A549 (cell line): ENCODE measurements at regions not wholly inside any gene's neighbourhood (a gene's known extent, or its start where the extent isn't known, plus 50 kb on each side); places are given as distances from the start of the nearest gene placed in this dataset.
"Not testable (repeated sequence)": the region's sequence is repeated elsewhere in the genome, so short reads cannot be mapped to it uniquely, and the experiment has no call there.

Experiments used
- ATAC-seq, 2 experiments: fragments of 200-7000 bp in 1 of 2; fragments of >200 bp in 1 of 2; cut with Nextera tagmentation in 1 of 2; cut with Tn5 transposase in 1 of 2; 3 replicates each; pipeline versions ENCODE4 v1.8.0 to v1.9.1; 2018 to 2020; ENCODE audit warnings: mild to moderate bottlenecking in 1 of 2, moderate library complexity in 1 of 2
- CTCF ChIA-PET: fragments of 300-600 bp; sonication (Branson Sonifier 250); formaldehyde crosslinking; extraction: SDS; loops from one replicate; lab custom pipeline; 2021; ENCODE audit warnings: antibody characterized with exemption, inconsistent platforms; lab: Yijun Ruan, JAX
- POLR2A ChIA-PET: fragments of 350-600 bp; formaldehyde crosslinking; extraction: SDS; loops from one replicate; lab custom pipeline; 2021; ENCODE audit warnings: antibody characterized with exemption, inconsistent platforms; lab: Yijun Ruan, JAX
- DNase-seq, 2 experiments: peaks; one replicate each; pipeline versions ENCODE4 v3.0.0 to v3.0.0-alpha.2; 2011 to 2016; ENCODE audit warnings: low read depth in 1 of 2, low spot score in 1 of 2
- FAIRE-seq: peaks from 2 replicates; lab custom pipeline; 2011; peaks lifted over from hg19 to GRCh38; lab: Jason Lieb, UNC
- H3K27ac ChIP-seq, 2 experiments: fragments of >200 bp; sonication (Bioruptor Twin); formaldehyde crosslinking; 3 replicates each; pipeline ENCODE4 v1.5.1; 2016 to 2017
- H3K4me1 ChIP-seq: fragments of >200 bp; sonication (Bioruptor Twin); formaldehyde crosslinking; 3 replicates; pipeline ENCODE4 v1.6.1; 2016
- H3K4me2 ChIP-seq: fragments of >200 bp; sonication (Bioruptor Twin); formaldehyde crosslinking; 3 replicates; pipeline ENCODE4 v1.6.1; 2016
- H3K4me3 ChIP-seq: fragments of >200 bp; sonication (Bioruptor Twin); formaldehyde crosslinking; 3 replicates; pipeline ENCODE4 v1.5.1; 2016
- H3K9me3 ChIP-seq: fragments of >200 bp; sonication (Bioruptor Twin); formaldehyde crosslinking; 3 replicates; pipeline ENCODE4 v1.6.1; 2016
- BCL3 ChIP-seq: fragments of >200 bp; sonication (Bioruptor Twin); formaldehyde crosslinking; IDR thresholded peaks from 3 replicates; pipeline ENCODE4 v1.6.1; 2016
- CBX2 ChIP-seq: fragments of 200-600 bp; sonication (generic); IDR thresholded peaks from 2 replicates; pipeline ENCODE4 v1.6.1; 2016; ENCODE audit warnings: low read depth, mild to moderate bottlenecking, borderline replicate concordance
- CBX8 ChIP-seq: fragments of 200-600 bp; sonication (generic); IDR thresholded peaks from 2 replicates; pipeline ENCODE4 v1.6.1; 2016
- CHD4 ChIP-seq: fragments of 200-600 bp; sonication (generic); IDR thresholded peaks from 2 replicates; pipeline ENCODE4 v1.6.1; 2016; ENCODE audit warnings: antibody characterized with exemption, mild to moderate bottlenecking, borderline replicate concordance
- EHF ChIP-seq: fragments of 250-450 bp; sonication (Bioruptor Pico); IDR thresholded peaks from 2 replicates; pipeline ENCODE4 v1.5.0; 2020; ENCODE audit warnings: mild to moderate bottlenecking
- FOSL2 ChIP-seq, 2 experiments: fragments of 450-650 bp in 1 of 2; fragments of >200 bp in 1 of 2; sonication (Bioruptor Twin) in 1 of 2; formaldehyde crosslinking; IDR thresholded peaks; 2 replicates each; pipeline versions ENCODE4 v1.5.0 to v1.6.1; 2016 to 2020; ENCODE audit warnings: mild to moderate bottlenecking in 1 of 2, moderate library complexity in 1 of 2
- HEYL ChIP-seq: fragments of 250-450 bp; sonication (Bioruptor Pico); IDR thresholded peaks from 2 replicates; pipeline ENCODE4 v1.8.0; 2021; ENCODE audit warnings: mild to moderate bottlenecking, moderate library complexity
- HOXB13 ChIP-seq: fragments of 250-450 bp; sonication (Bioruptor Pico); IDR thresholded peaks from 2 replicates; pipeline ENCODE4 v1.5.0; 2020; ENCODE audit warnings: low read depth, mild to moderate bottlenecking, moderate library complexity
- HOXB5 ChIP-seq: fragments of 250-450 bp; sonication (Bioruptor Pico); IDR thresholded peaks from 2 replicates; pipeline ENCODE4 v1.5.0; 2020; ENCODE audit warnings: mild to moderate bottlenecking, moderate library complexity
- KDM5A ChIP-seq: fragments of 200-600 bp; sonication (generic); IDR thresholded peaks from 2 replicates; pipeline ENCODE4 v1.6.1; 2016; ENCODE audit warnings: antibody characterized with exemption, mild to moderate bottlenecking
- POLR2AphosphoS2 ChIP-seq: conservative IDR thresholded peaks from 2 replicates; pipeline ENCODE4 v1.6.1; 2012; ENCODE audit warnings: low read length, improper control_type of control experiment, inconsistent platforms
- RCOR1 ChIP-seq: fragments of 150-350 bp; IDR thresholded peaks from 2 replicates; pipeline ENCODE4 v1.6.1; 2014; ENCODE audit warnings: antibody characterized with exemption, low read length, low read depth
- RFX5 ChIP-seq: fragments of 450-650 bp; IDR thresholded peaks from 2 replicates; pipeline ENCODE4 v1.7.1; 2014; ENCODE audit warnings: antibody characterized with exemption, mild to moderate bottlenecking, moderate library complexity
- SMC3 ChIP-seq: fragments of >200 bp; sonication (Bioruptor Twin); formaldehyde crosslinking; IDR thresholded peaks from 3 replicates; pipeline ENCODE4 v1.6.1; 2018; ENCODE audit warnings: inconsistent platforms
- WGBS: methylation state at CpG from one replicate; pipeline ENCODE4 v1.1.6; 2017; ENCODE audit errors: missing lambda C conversion rate; 5-methylcytosine and 5-hydroxymethylcytosine counted together
- TF ChIP-seq, protein P1 (sequence below): fragments of >200 bp; sonication (Bioruptor Twin); formaldehyde crosslinking; IDR thresholded peaks from 3 replicates; pipeline ENCODE4 v1.5.1; 2016
- TF ChIP-seq, protein P2 (sequence below): fragments of 200-600 bp; sonication (generic); IDR thresholded peaks from 2 replicates; pipeline ENCODE4 v1.6.1; 2016; ENCODE audit warnings: antibody characterized with exemption, mild to moderate bottlenecking, moderate library complexity

DNA sequence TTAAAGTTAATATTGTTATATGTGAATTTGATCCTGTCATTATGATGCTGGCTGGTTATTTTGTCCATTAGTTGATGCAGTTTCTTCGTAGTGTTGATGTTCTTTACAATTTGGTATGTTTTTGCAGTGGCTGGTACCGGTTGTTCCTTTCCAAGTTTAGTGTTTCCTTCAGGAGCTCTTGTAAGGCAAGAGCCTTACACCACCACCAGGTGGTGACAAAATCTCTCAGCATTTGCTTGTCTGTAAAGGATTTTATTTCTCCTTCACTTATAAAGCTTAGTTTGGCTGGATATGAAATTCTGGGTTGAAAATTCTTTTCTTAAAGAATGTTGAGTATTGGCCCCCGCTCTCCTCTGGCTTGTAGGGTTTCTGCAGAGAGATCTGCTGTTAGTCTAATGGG, 86.4 kb upstream of the UNC13C start:
- H3K4me1 ChIP-seq, FAIRE-seq, H3K9me3 ChIP-seq, H3K4me3 ChIP-seq, POLR2A ChIA-PET, H3K4me2 ChIP-seq, ATAC-seq, H3K27ac ChIP-seq: not testable (repeated sequence)
- CTCF ChIA-PET: interaction anchor here (1.1 to 1.4 kb wide), 3 partner anchors 17 to 80 kb away, joined by 3 to 4 read pairs (median 3); no protein-coding TSS in a partner anchor
- WGBS: 61% methylated on average over 3 of the region's 3 CpGs
- peak in 1 of 2 experiments; percentile 13 for DNase-seq
- TF ChIP-seq, protein P1, sequence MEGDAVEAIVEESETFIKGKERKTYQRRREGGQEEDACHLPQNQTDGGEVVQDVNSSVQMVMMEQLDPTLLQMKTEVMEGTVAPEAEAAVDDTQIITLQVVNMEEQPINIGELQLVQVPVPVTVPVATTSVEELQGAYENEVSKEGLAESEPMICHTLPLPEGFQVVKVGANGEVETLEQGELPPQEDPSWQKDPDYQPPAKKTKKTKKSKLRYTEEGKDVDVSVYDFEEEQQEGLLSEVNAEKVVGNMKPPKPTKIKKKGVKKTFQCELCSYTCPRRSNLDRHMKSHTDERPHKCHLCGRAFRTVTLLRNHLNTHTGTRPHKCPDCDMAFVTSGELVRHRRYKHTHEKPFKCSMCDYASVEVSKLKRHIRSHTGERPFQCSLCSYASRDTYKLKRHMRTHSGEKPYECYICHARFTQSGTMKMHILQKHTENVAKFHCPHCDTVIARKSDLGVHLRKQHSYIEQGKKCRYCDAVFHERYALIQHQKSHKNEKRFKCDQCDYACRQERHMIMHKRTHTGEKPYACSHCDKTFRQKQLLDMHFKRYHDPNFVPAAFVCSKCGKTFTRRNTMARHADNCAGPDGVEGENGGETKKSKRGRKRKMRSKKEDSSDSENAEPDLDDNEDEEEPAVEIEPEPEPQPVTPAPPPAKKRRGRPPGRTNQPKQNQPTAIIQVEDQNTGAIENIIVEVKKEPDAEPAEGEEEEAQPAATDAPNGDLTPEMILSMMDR: 0 out of 3 replicates have a peak, but pooled peaks have one; percentile 7

DNA sequence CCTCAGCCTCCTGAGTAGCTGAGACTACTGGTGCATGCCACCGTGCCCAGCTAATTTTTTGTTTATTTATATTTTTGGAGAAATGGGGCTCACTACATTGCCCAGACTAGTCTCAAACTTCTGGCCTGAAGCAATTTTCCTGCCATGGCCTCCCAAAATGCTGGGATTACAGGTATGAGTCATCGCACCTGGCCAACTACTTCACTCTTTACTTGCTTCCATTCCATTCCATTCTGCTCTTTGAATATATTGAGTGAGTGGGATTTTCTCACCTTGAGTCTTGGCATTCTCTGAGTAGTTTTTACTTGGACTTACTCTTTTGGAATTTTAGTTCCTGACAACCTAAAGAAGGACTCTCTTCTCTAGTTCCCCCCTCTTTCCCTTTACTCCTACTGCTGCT, 93.8 kb upstream of the UNC13C start:
- Histone ChIP-seq H3K4me2 (no peak overlapping the region), H3K27ac (no peak overlapping the region), H3K9me3 (no peaks in the 10 kb centered on the region), H3K4me1 (no peaks in the 10 kb centered on the region), H3K4me3 (no peak overlapping the region)
- WGBS: 85% methylated on average over 2 of the region's 2 CpGs
- DNase-seq (no peak), ATAC-seq (no peak), FAIRE-seq (no peak)
- POLR2A ChIA-PET: no interaction called here
- CTCF ChIA-PET: no interaction called here
- no peak for TF ChIP-seq CBX2
- no peak for TF ChIP-seq FOSL2 (IDR thresholded peaks at IDR 0.05)
- TF ChIP-seq FOSL2 (CRISPR knock-in tag; IDR thresholded peaks at IDR 0.05): peak; percentile 10; the same call in 1 of the 2 replicates

- H3K27ac ChIP-seq: no peak overlapping the region
- no peak for ATAC-seq
- H3K9me3 ChIP-seq: no peaks in the 10 kb centered on the region
- no peak overlapping the region for H3K4me2 ChIP-seq
- CTCF ChIA-PET: no interaction called here
- no peak overlapping the region for H3K4me3 ChIP-seq
- no peak for TF ChIP-seq FOSL2 (IDR thresholded peaks at IDR 0.05)
- no peak for TF ChIP-seq FOSL2 (CRISPR knock-in tag; IDR thresholded peaks at IDR 0.05)
- no peak for TF ChIP-seq POLR2AphosphoS2
- no peak for TF ChIP-seq SMC3
- TF ChIP-seq HEYL (CRISPR knock-in tag): no peak
- TF ChIP-seq BCL3: no peak
- TF ChIP-seq, all 56 proteins: peak for 0
- no peaks in the 10 kb centered on the region for H3K4me1 ChIP-seq
- POLR2A ChIA-PET: no interaction called here
- 0% methylated on average over 1 of the region's 1 CpG for WGBS
- DNase-seq (no peak), FAIRE-seq (no peak)
These were observed 95.9 kb upstream of the UNC13C start for GRCh38 chr15:53882311-53882710.

DNA sequence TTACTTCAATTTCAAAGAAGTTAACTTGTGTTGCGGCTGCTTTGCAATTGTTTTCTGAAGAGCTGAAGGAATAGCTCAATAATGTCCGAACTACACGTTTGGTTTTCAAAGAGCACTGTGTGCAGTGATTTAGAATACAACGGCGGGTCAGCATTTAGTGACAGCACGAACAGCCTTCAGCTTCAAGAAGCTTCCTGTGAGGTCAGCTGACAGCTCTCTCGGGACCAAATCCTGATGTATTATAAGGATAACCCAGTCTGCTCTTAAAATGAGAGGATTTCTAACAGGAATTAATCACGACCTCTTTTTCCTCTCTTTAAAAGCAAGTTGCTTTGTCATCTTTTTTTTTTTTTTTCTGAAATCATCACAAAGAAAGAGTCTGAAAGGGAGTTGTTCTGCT, 97.9 kb upstream of the UNC13C start:
- CTCF ChIA-PET: interaction anchor here (0.6 kb wide), 1 partner anchor 55 kb away, joined by 4 read pairs; no protein-coding TSS in a partner anchor
- no peak for ATAC-seq
- TF ChIP-seq, protein P2, sequence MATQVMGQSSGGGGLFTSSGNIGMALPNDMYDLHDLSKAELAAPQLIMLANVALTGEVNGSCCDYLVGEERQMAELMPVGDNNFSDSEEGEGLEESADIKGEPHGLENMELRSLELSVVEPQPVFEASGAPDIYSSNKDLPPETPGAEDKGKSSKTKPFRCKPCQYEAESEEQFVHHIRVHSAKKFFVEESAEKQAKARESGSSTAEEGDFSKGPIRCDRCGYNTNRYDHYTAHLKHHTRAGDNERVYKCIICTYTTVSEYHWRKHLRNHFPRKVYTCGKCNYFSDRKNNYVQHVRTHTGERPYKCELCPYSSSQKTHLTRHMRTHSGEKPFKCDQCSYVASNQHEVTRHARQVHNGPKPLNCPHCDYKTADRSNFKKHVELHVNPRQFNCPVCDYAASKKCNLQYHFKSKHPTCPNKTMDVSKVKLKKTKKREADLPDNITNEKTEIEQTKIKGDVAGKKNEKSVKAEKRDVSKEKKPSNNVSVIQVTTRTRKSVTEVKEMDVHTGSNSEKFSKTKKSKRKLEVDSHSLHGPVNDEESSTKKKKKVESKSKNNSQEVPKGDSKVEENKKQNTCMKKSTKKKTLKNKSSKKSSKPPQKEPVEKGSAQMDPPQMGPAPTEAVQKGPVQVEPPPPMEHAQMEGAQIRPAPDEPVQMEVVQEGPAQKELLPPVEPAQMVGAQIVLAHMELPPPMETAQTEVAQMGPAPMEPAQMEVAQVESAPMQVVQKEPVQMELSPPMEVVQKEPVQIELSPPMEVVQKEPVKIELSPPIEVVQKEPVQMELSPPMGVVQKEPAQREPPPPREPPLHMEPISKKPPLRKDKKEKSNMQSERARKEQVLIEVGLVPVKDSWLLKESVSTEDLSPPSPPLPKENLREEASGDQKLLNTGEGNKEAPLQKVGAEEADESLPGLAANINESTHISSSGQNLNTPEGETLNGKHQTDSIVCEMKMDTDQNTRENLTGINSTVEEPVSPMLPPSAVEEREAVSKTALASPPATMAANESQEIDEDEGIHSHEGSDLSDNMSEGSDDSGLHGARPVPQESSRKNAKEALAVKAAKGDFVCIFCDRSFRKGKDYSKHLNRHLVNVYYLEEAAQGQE: no peak
- TF ChIP-seq CBX8: no peak
- no peak for TF ChIP-seq RFX5
- TF ChIP-seq CHD4: no peak
- no peak for TF ChIP-seq EHF (CRISPR knock-in tag)
- TF ChIP-seq HOXB5 (CRISPR knock-in tag): no peak
- TF ChIP-seq KDM5A: no peak
- TF ChIP-seq, protein P1: no peak
- no peak for TF ChIP-seq RCOR1
- no peak for TF ChIP-seq HOXB13
- no peak for FAIRE-seq
- POLR2A ChIA-PET: no interaction called here
- Histone ChIP-seq H3K4me1 (no peaks in the 10 kb centered on the region), H3K4me3 (no peak overlapping the region), H3K27ac (no peak overlapping the region), H3K4me2 (no peak overlapping the region), H3K9me3 (no peaks in the 10 kb centered on the region)
- DNase-seq: no peak
- 75% methylated on average over 8 of the region's 8 CpGs for WGBS
